NCI-H1092 treated with DMSO at 0.1 percent for 48 hours (cell line): ENCODE measurements at regions not wholly inside any gene's neighbourhood (a gene's known extent, or its start where the extent isn't known, plus 50 kb on each side); places are given as distances from the start of the nearest gene placed in this dataset.
A peak's percentile ranks its signal among the peaks of the same experiment; 100 is the strongest.
"Not testable (repeated sequence)": the region's sequence is repeated elsewhere in the genome, so short reads cannot be mapped to it uniquely, and the experiment has no call there.

ENCODE experiments used
- DNase-seq: peaks from one replicate; lab custom pipeline; 2025; lab: John Stamatoyannopoulos, UW

DNA sequence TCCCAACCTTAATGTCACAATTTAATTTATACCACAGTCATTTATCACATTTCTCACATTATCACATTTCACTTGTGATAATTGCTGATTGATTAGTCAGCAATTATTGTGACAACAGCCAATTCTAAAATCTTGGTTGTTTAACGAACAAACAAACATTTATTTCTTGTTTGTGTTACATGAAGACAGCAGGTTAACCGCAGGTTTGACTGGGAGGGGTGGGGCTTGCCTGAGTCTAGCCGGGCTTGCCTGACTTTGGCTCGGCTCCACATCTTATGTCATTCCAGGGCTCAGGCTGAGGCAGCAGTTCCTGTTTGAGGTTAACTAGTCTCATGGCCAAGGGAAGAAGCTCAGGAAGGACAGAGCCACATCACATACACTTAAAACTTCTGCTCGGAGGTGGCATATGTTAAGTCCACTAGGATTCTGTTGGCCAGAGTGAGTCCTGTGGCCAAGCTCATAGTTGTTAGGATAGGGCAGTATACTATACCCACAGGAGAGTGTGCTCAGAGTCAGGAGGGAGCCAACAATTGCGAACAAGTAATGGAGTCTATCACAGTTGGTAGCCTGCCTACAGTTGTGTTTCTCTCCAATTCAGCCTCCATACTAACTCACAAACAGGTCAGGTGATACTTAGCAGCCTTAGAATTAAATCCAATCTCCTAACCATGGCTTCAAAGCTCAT, 90.0 kb upstream of the IFNGR1 start:
- no peak for DNase-seq

DNA sequence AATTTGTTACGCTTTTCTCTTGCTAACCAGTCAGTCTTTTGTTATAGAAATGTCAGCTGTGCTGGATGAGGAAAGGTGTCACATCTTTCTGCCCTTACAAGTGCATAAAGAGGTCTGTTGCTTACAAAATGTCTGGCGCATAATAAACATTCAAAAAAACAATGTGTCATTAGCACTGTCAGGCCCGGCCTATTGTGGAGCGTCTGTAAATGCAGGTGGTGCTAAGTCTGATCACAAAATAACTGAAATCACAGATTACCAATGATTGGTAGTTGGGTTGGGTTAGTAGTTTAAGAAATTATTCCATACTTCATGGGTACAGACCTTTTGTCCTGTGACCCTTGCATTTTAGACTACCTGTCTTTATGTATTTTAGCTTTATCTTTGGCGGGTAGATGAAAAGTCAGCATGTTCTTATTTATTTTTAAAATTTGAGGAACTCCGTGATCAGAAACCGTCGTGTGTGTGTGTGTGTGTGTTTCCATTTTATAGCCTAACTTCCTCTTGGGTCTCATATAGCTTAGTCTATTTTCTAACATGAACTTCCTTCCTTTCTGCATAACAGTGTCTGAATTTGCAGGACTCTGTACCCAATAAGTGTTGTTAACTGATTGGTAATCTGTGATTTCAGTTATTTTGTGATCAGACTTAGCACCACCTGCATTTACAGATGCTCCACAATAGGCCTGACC, 88.1 kb upstream of the IFNGR1 start:
- no peak for DNase-seq

DNA sequence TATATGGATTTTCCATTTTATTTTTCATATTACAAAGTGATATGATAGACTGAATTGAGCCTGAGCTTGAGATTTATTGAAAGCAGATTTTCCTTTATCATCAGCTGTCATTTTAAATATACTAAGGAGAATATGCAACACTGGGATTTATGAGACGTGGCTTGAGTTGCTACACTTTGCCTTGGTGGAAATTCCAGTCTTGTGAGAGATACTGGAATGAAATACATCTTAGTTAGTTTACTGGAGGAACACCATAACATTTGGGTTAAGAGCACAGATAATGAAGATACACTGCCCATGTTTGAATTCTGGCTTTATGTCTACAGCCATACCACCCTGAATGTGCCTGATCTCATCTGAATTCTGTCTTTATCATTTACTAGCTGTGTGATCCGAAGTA, 86.5 kb upstream of the IFNGR1 start:
- no peak for DNase-seq

DNA sequence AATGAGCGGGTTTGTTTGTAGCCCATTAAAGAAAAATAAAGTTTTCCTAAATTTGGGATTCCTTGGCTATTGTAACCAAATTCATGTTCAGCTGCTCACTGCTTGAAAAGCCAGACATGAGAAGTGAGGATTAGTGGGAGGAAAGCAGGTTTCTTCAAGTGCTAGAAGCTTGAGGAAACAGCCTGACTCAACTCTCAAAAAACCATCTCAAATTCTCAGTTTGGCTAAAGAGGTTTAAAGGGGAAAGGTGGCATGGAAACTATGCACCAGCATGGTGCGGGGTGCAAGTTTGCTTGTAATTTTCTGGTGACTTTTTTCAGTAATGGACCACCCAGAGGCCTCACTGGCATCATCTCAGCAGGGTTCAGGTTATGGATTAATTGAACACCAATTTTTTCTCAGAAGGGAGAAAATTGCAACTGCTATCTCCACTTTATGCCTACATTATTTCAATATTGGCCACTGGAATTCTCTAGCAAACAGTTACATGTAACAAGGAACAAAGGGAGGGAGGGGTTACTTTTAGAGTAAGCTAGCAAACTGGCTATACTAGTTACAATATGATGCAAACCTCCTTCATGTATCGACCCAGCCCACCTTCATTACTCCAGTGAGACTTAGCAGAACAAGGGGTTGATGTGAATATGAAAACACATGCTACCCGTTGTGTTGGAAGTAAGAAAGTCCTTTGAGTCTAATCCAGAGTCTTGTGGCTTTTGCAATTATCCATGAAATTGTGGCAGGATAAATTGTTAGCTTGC, 85.0 kb upstream of the IFNGR1 start:
- DNase-seq: no peak

DNA sequence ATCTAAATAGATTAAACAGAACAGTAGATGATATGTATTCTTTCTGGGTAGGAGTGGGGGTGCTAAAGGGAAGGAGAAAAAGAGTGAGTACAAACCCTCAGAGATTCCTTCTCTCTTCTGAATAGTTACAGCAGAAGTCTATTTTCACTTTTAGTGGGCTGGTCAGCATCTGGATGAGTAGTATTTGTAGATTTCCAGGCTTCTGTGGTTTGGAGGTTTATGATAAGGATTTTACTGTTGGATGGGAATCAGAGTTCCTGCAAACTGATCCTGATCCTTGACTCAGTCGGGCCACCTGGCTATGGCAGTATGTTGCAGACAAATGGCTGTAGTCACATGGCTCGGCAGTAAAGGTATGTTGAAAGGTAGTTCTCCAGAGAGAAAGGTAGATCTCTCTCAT, 84.3 kb upstream of the IFNGR1 start:
- no peak for DNase-seq

DNA sequence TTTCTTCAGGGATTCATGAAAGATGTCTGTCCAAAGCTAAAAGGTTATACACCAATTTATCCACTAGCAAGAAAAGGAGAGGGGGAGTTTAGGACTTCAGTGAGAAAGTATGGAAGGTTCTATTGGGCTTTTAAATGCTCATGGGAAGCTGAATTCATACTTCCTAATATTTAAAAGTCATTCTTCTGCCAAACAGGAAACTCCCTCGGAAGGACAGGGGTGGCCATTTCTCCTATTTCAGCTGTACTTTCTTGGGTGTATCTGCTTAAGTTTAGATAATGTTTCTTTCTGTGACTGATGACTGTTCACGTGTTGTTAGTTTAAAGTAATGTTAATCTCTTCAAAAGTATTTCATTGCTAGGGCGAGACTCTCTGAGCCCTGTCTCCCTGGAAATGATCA, 80.5 kb upstream of the IFNGR1 start:
- DNase-seq: no peak

DNA sequence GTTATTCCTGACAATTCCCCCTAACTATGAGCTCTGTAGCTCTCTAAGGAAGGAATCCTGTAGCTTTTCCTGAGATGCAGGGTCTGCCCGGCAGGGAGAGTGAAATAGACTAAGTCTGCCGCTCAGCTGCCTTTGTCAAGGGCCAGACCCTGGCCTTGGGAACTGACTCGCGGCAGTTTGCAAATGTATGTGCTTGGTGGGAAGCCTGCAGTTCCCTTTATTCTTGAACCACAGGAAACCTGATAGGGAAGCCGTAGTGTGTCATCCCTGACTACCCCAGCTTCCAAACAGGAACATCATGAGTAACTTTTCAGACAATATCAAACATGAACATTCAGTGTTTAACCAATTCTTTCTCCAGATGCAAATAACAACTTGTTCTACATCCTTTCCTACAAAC, 78.7 kb upstream of the IFNGR1 start:
- no peak for DNase-seq

DNA sequence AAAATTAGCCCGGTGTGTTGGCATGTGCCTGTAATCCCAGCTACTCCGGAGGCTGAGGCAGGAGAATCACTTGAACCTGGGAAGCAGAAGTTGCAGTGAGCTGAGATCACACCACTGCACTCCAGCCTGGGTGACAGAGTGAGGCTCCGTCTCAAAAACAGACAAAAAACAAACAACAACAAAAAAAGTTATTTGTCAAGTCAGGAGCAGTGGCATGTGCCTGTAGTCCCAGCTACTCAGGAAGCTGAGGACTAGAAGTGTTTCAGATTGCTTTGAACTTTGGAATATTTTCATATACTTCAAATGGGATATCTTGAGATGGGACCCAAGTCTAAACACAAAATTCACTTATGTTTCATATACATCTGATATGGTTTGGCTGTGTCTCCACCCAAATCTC, 73.1 kb upstream of the IFNGR1 start:
- not testable (repeated sequence) for DNase-seq

DNA sequence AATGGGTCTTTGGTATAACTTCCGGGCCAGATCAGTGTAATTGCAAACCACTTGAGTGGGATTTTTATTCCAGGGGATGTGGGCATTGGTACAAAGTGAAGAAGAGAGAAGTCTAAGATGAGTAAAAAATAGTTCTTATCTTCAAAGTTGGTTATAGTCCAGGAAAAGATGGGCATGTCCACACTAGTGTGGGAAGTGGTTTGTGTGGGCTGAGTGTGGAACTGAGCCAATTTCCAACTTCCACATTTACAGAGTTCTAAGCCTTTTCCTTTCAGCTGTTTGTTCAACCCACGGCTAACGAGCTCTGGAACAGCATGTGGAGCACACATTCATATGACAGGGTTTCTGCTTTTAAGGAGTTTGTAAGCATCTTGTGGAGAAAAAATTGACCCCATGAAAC, 72.3 kb upstream of the IFNGR1 start:
- no peak for DNase-seq

DNA sequence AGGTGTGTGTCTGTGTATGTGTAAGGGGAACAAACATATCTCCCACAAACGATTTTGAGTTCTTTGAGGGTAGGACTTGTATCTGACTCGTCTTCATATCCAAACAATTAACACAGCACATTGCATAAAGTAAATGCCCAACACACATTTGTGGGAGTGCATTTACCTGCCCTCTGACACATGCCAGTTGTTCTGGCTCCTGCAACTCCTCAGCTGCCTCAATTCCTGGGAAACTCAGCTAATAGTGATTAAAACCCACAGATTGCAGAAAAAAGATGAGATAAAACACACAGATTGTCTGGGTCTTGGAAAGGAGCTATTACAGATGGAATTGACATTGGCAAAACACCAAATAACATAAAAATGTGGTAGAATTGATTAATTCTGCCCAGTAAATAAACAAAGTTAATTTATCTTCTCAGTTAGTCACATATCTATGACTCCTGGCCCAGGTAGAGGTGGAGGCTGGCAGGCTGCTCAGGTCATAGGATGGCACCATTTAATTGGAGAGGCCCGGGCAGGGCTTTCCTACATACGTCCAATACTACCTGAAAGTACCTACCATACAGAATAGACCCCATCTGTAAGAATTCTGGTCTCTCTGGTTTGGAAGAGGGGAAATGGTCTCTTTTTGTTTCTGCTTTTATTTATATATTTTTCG, 71.5 kb upstream of the IFNGR1 start:
- no peak for DNase-seq

DNA sequence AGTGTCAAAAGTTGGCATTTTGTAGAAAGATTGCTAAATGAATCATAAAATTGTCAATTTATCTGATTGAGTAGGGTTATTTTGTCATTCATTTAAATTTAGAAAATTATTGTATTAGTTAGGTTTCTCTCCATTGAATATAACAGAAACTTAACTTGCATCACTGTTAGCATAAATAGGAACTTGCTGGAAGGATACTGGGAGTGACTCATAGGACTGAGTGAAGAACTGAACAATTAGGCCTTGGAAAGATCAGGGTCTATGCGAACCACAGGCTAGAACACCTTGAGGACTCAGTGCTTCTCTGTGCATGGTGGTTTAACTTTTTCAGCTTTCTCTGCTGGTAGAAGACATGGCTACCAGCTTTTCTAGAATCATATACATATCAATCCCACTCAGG, 67.7 kb upstream of the IFNGR1 start:
- DNase-seq: no peak

DNA sequence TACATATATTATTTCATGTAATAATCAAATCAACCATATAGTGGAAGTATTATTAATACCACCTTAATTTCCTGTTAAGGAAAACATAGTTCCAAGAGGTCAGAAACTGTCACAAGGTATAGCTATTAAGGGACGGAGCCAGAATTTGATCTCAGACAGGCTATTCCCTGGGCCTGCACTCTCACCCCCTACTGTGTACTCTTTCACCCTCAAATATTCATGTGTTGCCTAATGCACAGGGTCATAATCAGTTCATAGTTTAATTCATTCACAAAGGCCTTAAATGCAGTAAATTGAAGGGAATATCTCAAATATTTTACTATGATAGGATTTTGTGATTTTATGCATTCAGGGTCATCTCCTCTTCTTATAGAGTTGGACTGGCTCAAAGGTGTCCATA, 67.2 kb upstream of the IFNGR1 start:
- DNase-seq: no peak

DNA sequence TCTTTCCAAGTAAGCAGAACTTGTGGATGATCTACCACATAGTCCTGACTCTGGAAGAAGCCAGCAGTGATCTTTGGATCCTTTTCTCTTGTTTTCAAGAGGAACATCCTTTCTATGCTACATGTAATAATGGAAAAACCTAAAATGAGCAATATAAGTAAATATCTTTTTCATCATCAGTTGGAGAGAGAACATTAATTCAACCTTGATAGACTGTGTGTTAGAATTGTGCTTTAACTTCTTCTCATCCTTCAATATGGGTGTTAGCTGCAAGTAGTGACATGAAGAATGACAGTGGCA, 65.6 kb upstream of the IFNGR1 start:
- no peak for DNase-seq

DNA sequence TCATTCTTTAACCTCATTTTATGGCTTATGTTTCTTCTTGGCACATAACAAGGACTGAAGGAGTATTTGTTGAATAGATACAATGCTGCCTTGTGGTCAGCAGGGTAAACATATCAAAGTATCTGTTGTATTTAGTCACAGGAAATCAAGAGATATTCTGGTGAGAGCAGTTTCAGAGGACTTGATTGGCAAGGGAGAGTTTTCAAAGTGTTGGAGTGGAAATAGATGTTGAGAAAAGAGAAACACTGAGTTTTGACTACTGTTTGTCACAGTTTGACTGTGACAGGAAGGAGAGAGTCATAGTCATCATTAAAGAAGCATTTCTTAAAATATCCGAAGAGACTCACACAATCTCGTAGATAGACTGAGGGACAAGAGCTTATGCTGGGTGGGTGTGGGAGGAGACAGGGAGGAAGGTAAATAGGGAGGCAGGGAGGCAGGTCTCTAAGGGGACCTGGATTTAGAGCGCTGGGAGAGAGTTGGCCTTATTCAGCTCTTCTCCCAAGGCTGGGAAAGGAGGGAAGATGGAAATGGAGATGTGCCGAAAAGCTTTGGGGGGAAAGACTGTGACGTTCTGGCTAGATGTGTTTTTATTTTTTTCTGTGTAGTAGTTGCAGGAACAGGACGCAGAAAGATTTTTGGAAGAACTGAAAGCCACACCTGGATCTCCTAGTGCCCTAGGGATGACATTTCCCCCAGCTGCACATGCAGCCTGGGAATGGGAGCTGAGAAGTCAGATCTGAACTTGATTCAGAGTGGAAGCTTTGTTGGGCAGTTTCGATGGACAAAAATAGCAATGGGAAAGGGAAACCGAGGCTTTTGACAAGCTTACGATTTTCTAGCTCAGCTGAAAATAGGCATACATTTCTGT, 65.0 kb upstream of the IFNGR1 start:
- DNase-seq: no peak

DNA sequence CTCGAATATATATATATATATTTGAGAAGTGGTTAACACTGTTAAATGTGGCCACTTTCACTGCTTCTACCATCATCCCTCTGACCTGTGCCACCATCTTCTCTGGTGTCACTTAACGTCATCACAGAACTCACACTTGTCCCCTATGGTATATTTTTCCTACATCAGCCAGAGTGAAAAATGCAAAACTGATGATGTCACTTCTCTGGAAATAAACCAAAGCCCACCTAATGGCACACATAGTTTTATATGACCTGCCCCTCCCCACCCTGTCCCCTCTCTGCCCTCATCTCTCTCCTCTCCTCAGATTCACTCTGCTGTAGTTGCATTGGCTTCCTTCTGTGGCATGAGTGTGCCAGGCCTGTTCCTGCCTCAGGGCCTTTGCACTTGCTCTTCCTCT, 63.9 kb upstream of the IFNGR1 start:
- no peak for DNase-seq

DNA sequence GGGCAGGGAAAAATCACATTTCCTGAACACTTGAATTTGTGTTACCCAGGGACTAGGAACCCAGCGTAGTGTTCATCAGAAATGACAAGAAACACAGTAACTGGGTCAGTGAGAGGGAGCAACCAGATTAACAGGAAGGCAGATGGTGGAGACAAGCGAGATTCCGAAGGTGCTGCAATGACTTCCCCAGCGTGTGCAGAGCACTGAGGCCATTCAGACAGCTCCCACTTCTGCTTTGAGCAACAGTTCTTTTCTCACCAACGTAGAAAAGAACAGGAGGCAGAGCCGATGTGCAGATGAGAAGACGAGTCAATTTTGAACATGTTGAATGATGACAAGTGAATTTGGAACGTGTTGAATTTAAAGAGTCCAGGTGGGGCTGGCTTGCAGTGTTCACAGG, 63.1 kb upstream of the IFNGR1 start:
- no peak for DNase-seq

DNA sequence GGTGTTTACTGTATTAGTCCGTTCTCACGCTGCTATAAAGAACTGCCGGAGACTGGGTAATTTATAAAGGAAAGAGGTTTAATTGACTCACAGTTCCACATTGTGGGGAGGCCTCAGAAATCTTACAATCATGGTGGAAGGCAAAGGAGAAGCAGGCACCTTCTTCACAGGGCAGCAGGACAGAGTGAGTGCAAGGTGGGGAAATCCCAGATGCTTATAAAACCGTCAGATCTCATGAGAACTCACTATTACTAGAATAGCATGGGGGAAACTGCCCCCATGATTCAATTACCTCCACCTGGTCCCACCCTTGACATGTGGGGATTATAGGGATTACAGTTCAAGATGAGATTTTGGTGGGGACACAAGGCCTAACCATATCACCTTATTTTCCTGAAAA, 60.1 kb upstream of the IFNGR1 start:
- not testable (repeated sequence) for DNase-seq

DNA sequence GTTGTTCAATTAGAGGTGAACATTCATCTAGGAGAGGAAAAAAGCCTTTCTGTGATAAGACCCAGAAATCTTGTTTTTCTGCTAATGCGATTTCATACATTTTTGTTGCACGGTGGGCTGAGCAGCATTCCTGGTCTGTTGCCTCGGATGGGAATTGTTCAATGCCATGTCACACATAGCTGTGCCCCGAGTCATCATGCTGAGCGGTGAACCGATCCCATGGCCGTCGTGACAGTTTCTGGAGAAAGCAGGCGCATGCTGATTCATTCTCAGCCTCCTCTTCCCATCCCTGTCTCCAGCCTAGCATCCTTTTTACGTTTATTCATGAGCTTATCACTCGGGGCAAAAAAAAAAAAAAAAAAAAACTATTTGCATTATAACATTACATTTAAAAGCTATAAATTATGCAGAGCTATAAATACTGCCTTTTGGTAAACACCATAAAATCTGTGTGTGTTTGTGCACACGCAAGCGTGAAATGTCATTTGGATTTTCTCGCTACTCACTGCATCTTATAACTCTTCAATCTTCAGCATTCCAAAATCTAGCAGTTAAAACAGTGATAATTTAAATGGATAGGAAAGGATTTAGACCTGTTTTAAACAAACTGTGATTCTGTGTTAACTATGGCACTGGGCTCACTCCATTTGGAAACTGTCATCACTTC, 58.9 kb upstream of the IFNGR1 start:
- DNase-seq: no peak

DNA sequence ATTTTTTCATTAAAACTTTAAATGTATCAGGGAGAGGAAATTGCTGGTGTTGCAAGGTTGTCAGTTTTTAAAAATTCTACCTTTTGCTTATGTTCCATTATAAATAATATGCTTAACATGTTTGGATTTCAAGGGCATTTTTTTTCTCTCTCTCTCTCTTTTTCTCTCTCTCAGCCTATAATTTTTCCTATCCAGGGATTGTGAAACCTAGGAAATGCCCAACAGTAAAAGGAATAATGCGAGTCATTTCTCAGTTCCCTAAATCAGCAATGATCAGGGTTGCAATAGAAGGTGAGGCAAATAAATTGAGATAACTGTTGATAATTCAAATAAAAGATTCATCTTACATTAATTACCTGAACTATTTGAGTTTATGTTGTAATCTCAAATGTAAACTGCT, 53.2 kb upstream of the IFNGR1 start:
- no peak for DNase-seq

DNA sequence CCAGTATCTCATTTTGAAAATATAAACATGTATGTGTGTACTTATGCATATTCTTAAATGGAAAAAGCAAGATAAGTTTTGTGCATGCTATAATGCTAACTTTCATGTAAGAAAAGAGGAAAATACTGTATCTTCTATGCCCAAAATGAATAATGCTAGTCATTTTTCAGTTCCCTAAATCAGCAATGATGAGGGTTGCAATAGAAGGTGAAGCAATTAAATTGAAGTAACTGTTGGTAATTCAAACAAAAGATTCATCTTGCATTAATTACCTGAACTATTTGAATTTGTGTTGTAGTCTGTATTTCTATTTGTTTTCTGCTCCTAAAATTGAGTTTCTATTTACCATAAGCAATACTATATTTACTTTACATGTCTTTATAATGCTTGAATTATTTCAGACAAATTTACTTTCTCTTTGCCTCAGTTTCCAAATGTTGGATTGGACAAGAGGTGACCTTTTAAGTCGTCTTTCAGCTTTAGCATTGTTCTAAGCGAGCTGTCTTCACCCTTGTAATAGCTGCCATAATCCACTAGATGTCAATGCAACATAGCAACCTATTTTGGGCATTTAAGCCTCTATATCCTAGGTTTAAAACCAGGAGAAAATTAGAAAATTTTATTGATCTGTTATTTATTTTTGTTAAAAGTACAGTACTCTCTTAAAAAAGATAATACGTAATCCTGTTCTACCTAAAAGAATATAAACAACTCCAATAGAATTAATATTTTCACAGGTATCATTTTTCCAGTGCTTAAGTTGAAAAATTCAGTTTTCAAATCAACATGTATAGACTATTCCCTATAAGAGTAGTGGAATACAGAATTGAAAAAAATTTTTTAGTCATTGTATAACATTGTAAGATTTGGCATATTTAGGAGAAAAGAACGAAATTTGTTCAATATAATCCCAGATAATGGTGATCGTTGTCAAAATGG, 52.3 kb upstream of the IFNGR1 start:
- DNase-seq: peak; percentile 34
